M059J (cell line): ENCODE measurements at regions not wholly inside any gene's neighbourhood (a gene's known extent, or its start where the extent isn't known, plus 50 kb on each side); places are given as distances from the start of the nearest gene placed in this dataset.
"Not testable (repeated sequence)": the region's sequence is repeated elsewhere in the genome, so short reads cannot be mapped to it uniquely, and the experiment has no call there.

ENCODE experiments used
- DNase-seq: peaks from one replicate; pipeline ENCODE4 v3.0.0-alpha.2; 2012; ENCODE audit warnings: low read depth

- DNase-seq, result no peak
Measured at GRCh38 chr20:52098186-52098585, 93.4 kb downstream of the ZFP64 start.

GRCh38 chr20:52096117-52096516 lies 95.5 kb downstream of the ZFP64 start:
- DNase-seq, result no peak

GRCh38 chr20:52094693-52095092 lies 96.9 kb downstream of the ZFP64 start:
- DNase-seq, result no peak

- DNase-seq, result no peak
Measured at GRCh38 chr20:52093575-52093974, 98.0 kb downstream of the ZFP64 start.

- DNase-seq, result no peak
Measured at GRCh38 chr20:52090035-52090434, 101.5 kb downstream of the ZFP64 start.

- DNase-seq, result peak; percentile 26
Measured at GRCh38 chr20:52087471-52087870, 104.1 kb downstream of the ZFP64 start.

- DNase-seq, result no peak
Measured at GRCh38 chr20:52086878-52087277, 104.7 kb downstream of the ZFP64 start.

GRCh38 chr20:52084727-52085126 lies 106.9 kb downstream of the ZFP64 start:
- no peak for DNase-seq

GRCh38 chr20:52083627-52084232 lies 107.8 kb downstream of the ZFP64 start:
- DNase-seq, result peak; percentile 72

- DNase-seq, result peak; percentile 32
Measured at GRCh38 chr20:52082612-52083011, 109.0 kb downstream of the ZFP64 start.

GRCh38 chr20:52081791-52082190 lies 109.8 kb downstream of the ZFP64 start:
- DNase-seq, result no peak

GRCh38 chr20:52081066-52081465 lies 110.5 kb downstream of the ZFP64 start:
- DNase-seq, result no peak

GRCh38 chr20:52078289-52078688 lies 113.3 kb downstream of the ZFP64 start:
- DNase-seq, result no peak

GRCh38 chr20:52076164-52076563 lies 115.4 kb downstream of the ZFP64 start:
- DNase-seq, result no peak

GRCh38 chr20:52075400-52075799 lies 116.2 kb downstream of the ZFP64 start:
- no peak for DNase-seq

GRCh38 chr20:52071136-52071535 lies 120.4 kb downstream of the ZFP64 start:
- no peak for DNase-seq

- no peak for DNase-seq
Measured at GRCh38 chr20:52064931-52065330, 126.6 kb downstream of the ZFP64 start.

- DNase-seq, result no peak
Measured at GRCh38 chr20:52062452-52063209, 128.9 kb downstream of the ZFP64 start.

GRCh38 chr20:52060794-52061714 lies 130.5 kb downstream of the ZFP64 start:
- peak; percentile 46 for DNase-seq

- not testable (repeated sequence) for DNase-seq
Measured at GRCh38 chr20:52057133-52057532, 134.4 kb downstream of the ZFP64 start.

GRCh38 chr20:52056203-52057062 lies 135.1 kb downstream of the ZFP64 start:
- peak; percentile 99 for DNase-seq
